ENCODE measurements at regions not wholly inside any gene's neighbourhood (a gene's known extent, or its start where the extent isn't known, plus 50 kb on each side); places are given as distances from the start of the nearest gene placed in this dataset.

DNA sequence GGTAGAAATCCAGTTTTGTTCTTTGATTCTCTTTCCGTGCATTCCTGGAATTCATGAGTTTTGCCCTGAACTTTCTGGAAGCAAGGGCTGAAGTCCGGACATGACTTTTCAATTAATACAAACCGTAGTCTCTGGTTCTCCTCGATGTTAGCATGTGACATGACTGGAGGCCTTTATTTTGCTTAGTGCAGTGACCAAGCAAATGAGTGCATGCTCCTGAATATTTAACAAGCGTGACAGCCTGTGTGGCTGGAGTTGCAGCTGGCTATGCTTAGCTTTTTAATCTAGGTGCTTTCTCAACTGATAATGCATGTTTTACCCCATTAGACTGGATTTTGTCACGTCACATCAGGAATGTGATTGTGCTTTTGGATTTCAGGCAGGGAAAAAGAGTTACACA, 302.1 kb downstream of the MAP2K6 start:
- no peak for TF ChIP-seq EZH2phosphoT487 (IDR thresholded peaks at IDR 0.05; ENCODE audit: low read depth)
- TF ChIP-seq, protein P1, sequence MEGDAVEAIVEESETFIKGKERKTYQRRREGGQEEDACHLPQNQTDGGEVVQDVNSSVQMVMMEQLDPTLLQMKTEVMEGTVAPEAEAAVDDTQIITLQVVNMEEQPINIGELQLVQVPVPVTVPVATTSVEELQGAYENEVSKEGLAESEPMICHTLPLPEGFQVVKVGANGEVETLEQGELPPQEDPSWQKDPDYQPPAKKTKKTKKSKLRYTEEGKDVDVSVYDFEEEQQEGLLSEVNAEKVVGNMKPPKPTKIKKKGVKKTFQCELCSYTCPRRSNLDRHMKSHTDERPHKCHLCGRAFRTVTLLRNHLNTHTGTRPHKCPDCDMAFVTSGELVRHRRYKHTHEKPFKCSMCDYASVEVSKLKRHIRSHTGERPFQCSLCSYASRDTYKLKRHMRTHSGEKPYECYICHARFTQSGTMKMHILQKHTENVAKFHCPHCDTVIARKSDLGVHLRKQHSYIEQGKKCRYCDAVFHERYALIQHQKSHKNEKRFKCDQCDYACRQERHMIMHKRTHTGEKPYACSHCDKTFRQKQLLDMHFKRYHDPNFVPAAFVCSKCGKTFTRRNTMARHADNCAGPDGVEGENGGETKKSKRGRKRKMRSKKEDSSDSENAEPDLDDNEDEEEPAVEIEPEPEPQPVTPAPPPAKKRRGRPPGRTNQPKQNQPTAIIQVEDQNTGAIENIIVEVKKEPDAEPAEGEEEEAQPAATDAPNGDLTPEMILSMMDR (IDR thresholded peaks at IDR 0.05; ENCODE audit: low read depth, low read length) = no peak
- no peak overlapping the region for H3K4me2 ChIP-seq (ENCODE audit: low read length)
- peaks cover 3% of the 10 kb centered on the region for H3K36me3 ChIP-seq (replicated peaks; ENCODE audit: low read depth, low read length)
- no peaks in the 10 kb centered on the region for H3K27me3 ChIP-seq (ENCODE audit: low read depth, low read length)
- H3K9ac ChIP-seq (ENCODE audit: low read length) = no peak overlapping the region
- no peaks in the 10 kb centered on the region for H4K20me1 ChIP-seq (ENCODE audit: insufficient read depth, low read length)
- no peak overlapping the region for H2AFZ ChIP-seq (ENCODE audit: low read depth, low read length)
- peaks cover 6% of the 10 kb centered on the region for H3K4me1 ChIP-seq (ENCODE audit: low read length)
- H3K79me2 ChIP-seq (ENCODE audit: low read length) = no peaks in the 10 kb centered on the region
- no peak overlapping the region for H3K27ac ChIP-seq (ENCODE audit: low read length)
- no peak overlapping the region for H3K4me3 ChIP-seq (ENCODE audit: low read length)
- peaks cover 6% of the 10 kb centered on the region; the same call in 1 of the 2 replicates for H3K9me3 ChIP-seq (ENCODE audit: insufficient read depth, low read length)

- no peaks in the 10 kb centered on the region for H4K20me1 ChIP-seq (ENCODE audit: insufficient read depth, low read length)
- peaks cover 3% of the 10 kb centered on the region for H3K36me3 ChIP-seq (replicated peaks; ENCODE audit: low read depth, low read length)
- H3K4me3 ChIP-seq (ENCODE audit: low read length) = no peak overlapping the region
- H3K27ac ChIP-seq (ENCODE audit: low read length) = no peak overlapping the region
- no peak overlapping the region for H2AFZ ChIP-seq (ENCODE audit: low read depth, low read length)
- no peak overlapping the region for H3K9ac ChIP-seq (ENCODE audit: low read length)
- H3K27me3 ChIP-seq (ENCODE audit: low read depth, low read length) = no peaks in the 10 kb centered on the region
- H3K4me1 ChIP-seq (ENCODE audit: low read length) = peaks cover 6% of the 10 kb centered on the region
- peaks cover 6% of the 10 kb centered on the region; the same call in 1 of the 2 replicates for H3K9me3 ChIP-seq (ENCODE audit: insufficient read depth, low read length)
- H3K4me2 ChIP-seq (ENCODE audit: low read length) = no peak overlapping the region
- H3K79me2 ChIP-seq (ENCODE audit: low read length) = no peaks in the 10 kb centered on the region
- TF ChIP-seq, protein P1 (IDR thresholded peaks at IDR 0.05; ENCODE audit: low read depth, low read length) = no peak
- TF ChIP-seq EZH2phosphoT487 (IDR thresholded peaks at IDR 0.05; ENCODE audit: low read depth) = no peak
Observed at GRCh38 chr17:69717214-69717613, 302.7 kb downstream of the MAP2K6 start.

GRCh38 chr17:69717819-69718218, 303.3 kb downstream of the MAP2K6 start:
- Histone ChIP-seq H3K4me1 (ENCODE audit: low read length) (peaks cover 6% of the 10 kb centered on the region), H3K9me3 (ENCODE audit: insufficient read depth, low read length) (peaks cover 6% of the 10 kb centered on the region; the same call in 1 of the 2 replicates), H3K9ac (ENCODE audit: low read length) (no peak overlapping the region), H4K20me1 (ENCODE audit: insufficient read depth, low read length) (no peaks in the 10 kb centered on the region), H3K36me3 (replicated peaks; ENCODE audit: low read depth, low read length) (peaks cover 3% of the 10 kb centered on the region), H2AFZ (ENCODE audit: low read depth, low read length) (no peak overlapping the region), H3K27me3 (ENCODE audit: low read depth, low read length) (no peaks in the 10 kb centered on the region), H3K4me3 (ENCODE audit: low read length) (no peak overlapping the region), H3K79me2 (ENCODE audit: low read length) (no peaks in the 10 kb centered on the region), H3K27ac (ENCODE audit: low read length) (no peak overlapping the region), H3K4me2 (ENCODE audit: low read length) (no peak overlapping the region)
- TF ChIP-seq, protein P1 (IDR thresholded peaks at IDR 0.05; ENCODE audit: low read depth, low read length) = no peak
- TF ChIP-seq EZH2phosphoT487 (IDR thresholded peaks at IDR 0.05; ENCODE audit: low read depth) = no peak

- TF ChIP-seq EZH2phosphoT487 (IDR thresholded peaks at IDR 0.05; ENCODE audit: low read depth) = no peak
- TF ChIP-seq, protein P1 (IDR thresholded peaks at IDR 0.05; ENCODE audit: low read depth, low read length) = no peak
- Histone ChIP-seq H3K4me3 (ENCODE audit: low read length) (no peak overlapping the region), H3K79me2 (ENCODE audit: low read length) (no peaks in the 10 kb centered on the region), H3K4me2 (ENCODE audit: low read length) (no peak overlapping the region), H3K4me1 (ENCODE audit: low read length) (peaks cover 6% of the 10 kb centered on the region), H3K27ac (ENCODE audit: low read length) (no peak overlapping the region), H3K27me3 (ENCODE audit: low read depth, low read length) (no peaks in the 10 kb centered on the region), H3K9ac (ENCODE audit: low read length) (no peak overlapping the region), H2AFZ (ENCODE audit: low read depth, low read length) (no peak overlapping the region), H3K9me3 (ENCODE audit: insufficient read depth, low read length) (peaks cover 6% of the 10 kb centered on the region; the same call in 1 of the 2 replicates), H3K36me3 (replicated peaks; ENCODE audit: low read depth, low read length) (peaks cover 3% of the 10 kb centered on the region), H4K20me1 (ENCODE audit: insufficient read depth, low read length) (no peaks in the 10 kb centered on the region)
Observed at GRCh38 chr17:69719474-69720048, 305.1 kb downstream of the MAP2K6 start.
